ENCODE measurements at regions not wholly inside any gene's neighbourhood (a gene's known extent, or its start where the extent isn't known, plus 50 kb on each side); places are given as distances from the start of the nearest gene placed in this dataset.

DNA sequence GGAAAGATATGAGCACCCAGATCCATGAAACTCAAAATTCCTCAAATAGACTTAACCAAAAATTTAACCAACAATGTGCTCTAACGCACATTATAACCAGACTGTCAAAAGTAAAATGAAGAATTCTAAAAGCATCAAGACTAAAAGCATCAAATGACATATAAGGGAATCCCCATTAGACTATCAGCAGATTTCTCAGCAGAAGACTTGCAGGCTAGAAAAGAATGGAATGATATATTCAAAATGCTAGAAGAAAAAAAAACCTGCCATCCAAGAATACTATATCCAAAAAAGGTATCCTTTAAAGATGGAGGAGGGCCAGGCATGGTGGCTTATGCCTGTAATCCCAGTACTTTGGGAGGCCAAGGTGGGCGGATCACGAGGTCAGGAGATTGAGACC is 117.5 kb upstream of the UBASH3B start:
- Histone ChIP-seq H3K9me3 (ENCODE audit: control insufficient read depth, insufficient read depth, low read length) (peaks cover 6% of the 10 kb centered on the region), H3K9ac (ENCODE audit: low read depth, low read length) (no peak overlapping the region), H4K8ac (ENCODE audit: low read depth in 2 of 2, low read length in 2 of 2) (no peak overlapping the region), H3K18ac (ENCODE audit: low read depth, low read length) (no peak overlapping the region), H3K56ac (ENCODE audit: extremely low read depth, insufficient read depth, low read length) (no peak overlapping the region), H2AK9ac (replicated peaks; ENCODE audit: low read depth, low read length, poor library complexity) (no peak overlapping the region), H2AFZ (replicated peaks; ENCODE audit: low read length, poor library complexity) (no peak overlapping the region), H2BK15ac (ENCODE audit: low read depth, low read length) (no peak overlapping the region), H3K9me1 (ENCODE audit: insufficient read depth, low read length) (no peaks in the 10 kb centered on the region), H3K4me2 (ENCODE audit: low read depth, low read length) (no peak overlapping the region), H2BK120ac (ENCODE audit: low read depth, low read length) (no peak overlapping the region), H2AK5ac (ENCODE audit: low read depth, low read length) (no peak overlapping the region), H3K36me3 (ENCODE audit: control insufficient read depth, insufficient read depth, low read length) (no peaks in the 10 kb centered on the region), H2BK20ac (ENCODE audit: low read depth, low read length) (no peak overlapping the region), H2BK5ac (ENCODE audit: low read depth, low read length, poor library complexity, severe bottlenecking) (no peak overlapping the region), H3K4me1 (ENCODE audit: control insufficient read depth, insufficient read depth, low read length) (no peaks in the 10 kb centered on the region), H3K14ac (replicated peaks; ENCODE audit: low read depth, low read length) (no peak overlapping the region), H4K5ac (ENCODE audit: low read depth, low read length) (no peak overlapping the region), H3K23ac (ENCODE audit: low read depth, low read length) (no peak overlapping the region), H3K27me3 (ENCODE audit: control insufficient read depth, insufficient read depth, low read length) (peaks cover 8% of the 10 kb centered on the region; the same call in 1 of the 2 replicates), H3K79me1 (ENCODE audit: low read depth in 1 of 2, low read length in 2 of 2) (no peaks in the 10 kb centered on the region), H3K27ac (ENCODE audit: insufficient read depth, low read length) (no peak overlapping the region), H3K4ac (ENCODE audit: low read depth, low read length) (no peak overlapping the region), H3K4me3 (ENCODE audit: insufficient read depth, low read depth, low read length) (no peak overlapping the region), H4K91ac (ENCODE audit: insufficient read depth, low read depth, low read length) (no peak overlapping the region), H4K20me1 (ENCODE audit: insufficient read depth, low read length) (no peaks in the 10 kb centered on the region)
- DNase-seq (no peak), ATAC-seq (ENCODE audit: low read depth) (no peak)
- no peak for TF ChIP-seq NFE2L2 (IDR thresholded peaks at IDR 0.05; ENCODE audit: low read depth, low read length)
- no peak for TF ChIP-seq CHD1 (IDR thresholded peaks at IDR 0.05; ENCODE audit: low read depth, low read length)
- TF ChIP-seq FOS (IDR thresholded peaks at IDR 0.05; ENCODE audit: low read depth, low read length): no peak
- TF ChIP-seq, protein P1, sequence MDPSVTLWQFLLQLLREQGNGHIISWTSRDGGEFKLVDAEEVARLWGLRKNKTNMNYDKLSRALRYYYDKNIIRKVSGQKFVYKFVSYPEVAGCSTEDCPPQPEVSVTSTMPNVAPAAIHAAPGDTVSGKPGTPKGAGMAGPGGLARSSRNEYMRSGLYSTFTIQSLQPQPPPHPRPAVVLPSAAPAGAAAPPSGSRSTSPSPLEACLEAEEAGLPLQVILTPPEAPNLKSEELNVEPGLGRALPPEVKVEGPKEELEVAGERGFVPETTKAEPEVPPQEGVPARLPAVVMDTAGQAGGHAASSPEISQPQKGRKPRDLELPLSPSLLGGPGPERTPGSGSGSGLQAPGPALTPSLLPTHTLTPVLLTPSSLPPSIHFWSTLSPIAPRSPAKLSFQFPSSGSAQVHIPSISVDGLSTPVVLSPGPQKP (IDR thresholded peaks at IDR 0.05; ENCODE audit: borderline replicate concordance, low read depth, low read length): no peak
- no peak for TF ChIP-seq BHLHE40 (IDR thresholded peaks at IDR 0.05; ENCODE audit: low read depth, low read length)
- no peak for TF ChIP-seq RFX5 (IDR thresholded peaks at IDR 0.05; ENCODE audit: low read depth, low read length)
- TF ChIP-seq RCOR1 (IDR thresholded peaks at IDR 0.05; ENCODE audit: insufficient replicate concordance, low read length): no peak
- no peak for TF ChIP-seq MXI1 (IDR thresholded peaks at IDR 0.05; ENCODE audit: borderline replicate concordance, low read depth, low read length)
- TF ChIP-seq, protein P2, sequence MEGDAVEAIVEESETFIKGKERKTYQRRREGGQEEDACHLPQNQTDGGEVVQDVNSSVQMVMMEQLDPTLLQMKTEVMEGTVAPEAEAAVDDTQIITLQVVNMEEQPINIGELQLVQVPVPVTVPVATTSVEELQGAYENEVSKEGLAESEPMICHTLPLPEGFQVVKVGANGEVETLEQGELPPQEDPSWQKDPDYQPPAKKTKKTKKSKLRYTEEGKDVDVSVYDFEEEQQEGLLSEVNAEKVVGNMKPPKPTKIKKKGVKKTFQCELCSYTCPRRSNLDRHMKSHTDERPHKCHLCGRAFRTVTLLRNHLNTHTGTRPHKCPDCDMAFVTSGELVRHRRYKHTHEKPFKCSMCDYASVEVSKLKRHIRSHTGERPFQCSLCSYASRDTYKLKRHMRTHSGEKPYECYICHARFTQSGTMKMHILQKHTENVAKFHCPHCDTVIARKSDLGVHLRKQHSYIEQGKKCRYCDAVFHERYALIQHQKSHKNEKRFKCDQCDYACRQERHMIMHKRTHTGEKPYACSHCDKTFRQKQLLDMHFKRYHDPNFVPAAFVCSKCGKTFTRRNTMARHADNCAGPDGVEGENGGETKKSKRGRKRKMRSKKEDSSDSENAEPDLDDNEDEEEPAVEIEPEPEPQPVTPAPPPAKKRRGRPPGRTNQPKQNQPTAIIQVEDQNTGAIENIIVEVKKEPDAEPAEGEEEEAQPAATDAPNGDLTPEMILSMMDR (conservative IDR thresholded peaks at IDR 0.05; ENCODE audit: low read depth, low read length): no peak
- TF ChIP-seq MAZ (IDR thresholded peaks at IDR 0.05; ENCODE audit: borderline replicate concordance, low read depth, low read length): no peak
- TF ChIP-seq CEBPB (IDR thresholded peaks at IDR 0.05; ENCODE audit: low read depth, low read length): no peak
- TF ChIP-seq POLR2A (IDR thresholded peaks at IDR 0.05; ENCODE audit: low read depth, low read length): no peak
- no peak for TF ChIP-seq SMC3 (IDR thresholded peaks at IDR 0.05; ENCODE audit: low read depth, low read length)
- TF ChIP-seq RAD21 (IDR thresholded peaks at IDR 0.05; ENCODE audit: low read length): no peak
- no peak for TF ChIP-seq MAFK (IDR thresholded peaks at IDR 0.05; ENCODE audit: low read depth, low read length)
- TF ChIP-seq, protein P3, sequence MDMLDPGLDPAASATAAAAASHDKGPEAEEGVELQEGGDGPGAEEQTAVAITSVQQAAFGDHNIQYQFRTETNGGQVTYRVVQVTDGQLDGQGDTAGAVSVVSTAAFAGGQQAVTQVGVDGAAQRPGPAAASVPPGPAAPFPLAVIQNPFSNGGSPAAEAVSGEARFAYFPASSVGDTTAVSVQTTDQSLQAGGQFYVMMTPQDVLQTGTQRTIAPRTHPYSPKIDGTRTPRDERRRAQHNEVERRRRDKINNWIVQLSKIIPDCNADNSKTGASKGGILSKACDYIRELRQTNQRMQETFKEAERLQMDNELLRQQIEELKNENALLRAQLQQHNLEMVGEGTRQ (IDR thresholded peaks at IDR 0.05; ENCODE audit: low read depth, low read length): no peak
- in situ Hi-C loops (cut with MboI; ENCODE audit: low sequenced_read_pairs) (no loop called here), dilution Hi-C loops (cut with HindIII; ENCODE audit: low sequenced_read_pairs, unreplicated experiment) (no loop called here), intact Hi-C loops (cut with micrococcal nuclease) (no loop called here)
- WGBS, 2 experiments (ENCODE audit: extremely low coverage in 2 of 2, insufficient read length in 1 of 2): no CpG with 5 or more reads among the region's 3 CpGs
- ChIA-PET POLR2A (ENCODE audit: unreplicated experiment) (no interaction called here), CTCF (no interaction called here)
- BruUV-seq (replicated peaks): no TSS peak
